NCI-H1092 (cell line): ENCODE measurements at regions not wholly inside any gene's neighbourhood (a gene's known extent, or its start where the extent isn't known, plus 50 kb on each side); places are given as distances from the start of the nearest gene placed in this dataset.
"Not testable (repeated sequence)": the region's sequence is repeated elsewhere in the genome, so short reads cannot be mapped to it uniquely, and the experiment has no call there.

ENCODE experiments used
- DNase-seq: peaks from one replicate; lab custom pipeline; 2025; lab: John Stamatoyannopoulos, UW

DNA sequence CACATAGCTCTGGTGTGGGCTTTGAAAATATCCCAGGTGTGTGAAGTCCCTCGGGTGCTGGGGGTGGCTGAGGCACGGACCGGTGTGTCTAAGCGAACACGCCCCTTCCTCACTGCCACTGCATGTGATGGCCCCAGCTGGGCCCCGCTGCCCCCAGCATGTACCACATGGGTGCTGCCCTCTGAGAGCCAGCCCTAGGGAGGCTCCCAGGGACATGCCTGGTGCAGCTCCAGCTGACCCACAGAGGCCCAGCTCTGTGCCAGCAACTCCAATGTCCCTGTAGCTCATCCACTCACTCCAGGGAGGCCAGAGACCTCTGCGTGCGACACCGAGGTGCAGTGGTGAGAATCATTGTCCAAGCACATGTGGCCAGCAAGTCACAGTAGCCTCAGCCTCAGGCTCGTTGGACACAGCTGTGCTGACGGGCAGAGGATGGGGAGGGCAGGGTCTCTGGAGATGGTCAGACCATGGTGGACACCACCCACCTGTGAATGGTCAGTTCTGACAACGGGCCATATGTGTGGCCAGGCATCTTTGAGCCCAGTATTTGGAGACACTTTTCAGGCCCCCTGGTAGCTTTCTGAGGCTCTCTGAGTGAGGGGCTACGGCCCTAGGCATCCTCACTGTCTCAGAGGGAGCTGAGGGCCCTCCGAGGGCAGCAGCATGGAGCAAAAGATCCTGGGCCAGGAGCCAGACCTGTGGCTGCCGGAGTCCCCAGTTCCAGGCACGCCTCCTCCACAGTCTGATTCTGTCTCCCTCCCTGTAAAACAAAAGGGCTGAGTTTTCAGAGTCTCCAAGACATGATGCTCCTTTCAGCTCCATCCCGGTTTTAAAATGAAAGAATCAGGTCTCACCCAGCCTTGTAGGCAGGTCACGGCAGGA is 220.7 kb downstream of the NDUFA10 start:
- no peak for DNase-seq

DNA sequence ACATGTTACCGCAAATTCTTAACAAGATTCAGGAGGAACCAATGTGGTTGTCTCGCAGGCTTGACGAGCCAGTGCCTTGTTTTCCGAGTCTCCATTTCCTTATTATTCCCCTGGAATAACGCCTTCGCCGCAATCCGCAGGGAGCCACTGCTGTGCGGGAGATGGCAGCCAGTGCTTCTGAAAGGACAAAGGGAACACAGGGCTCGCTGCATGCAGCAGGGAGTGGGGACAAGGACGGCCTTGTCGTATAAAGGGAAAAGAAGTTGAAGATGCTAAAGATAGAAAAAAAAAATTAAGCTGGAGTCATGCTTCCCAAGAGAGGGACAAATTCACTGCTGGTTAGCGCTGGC is 221.4 kb downstream of the NDUFA10 start:
- DNase-seq = no peak

DNA sequence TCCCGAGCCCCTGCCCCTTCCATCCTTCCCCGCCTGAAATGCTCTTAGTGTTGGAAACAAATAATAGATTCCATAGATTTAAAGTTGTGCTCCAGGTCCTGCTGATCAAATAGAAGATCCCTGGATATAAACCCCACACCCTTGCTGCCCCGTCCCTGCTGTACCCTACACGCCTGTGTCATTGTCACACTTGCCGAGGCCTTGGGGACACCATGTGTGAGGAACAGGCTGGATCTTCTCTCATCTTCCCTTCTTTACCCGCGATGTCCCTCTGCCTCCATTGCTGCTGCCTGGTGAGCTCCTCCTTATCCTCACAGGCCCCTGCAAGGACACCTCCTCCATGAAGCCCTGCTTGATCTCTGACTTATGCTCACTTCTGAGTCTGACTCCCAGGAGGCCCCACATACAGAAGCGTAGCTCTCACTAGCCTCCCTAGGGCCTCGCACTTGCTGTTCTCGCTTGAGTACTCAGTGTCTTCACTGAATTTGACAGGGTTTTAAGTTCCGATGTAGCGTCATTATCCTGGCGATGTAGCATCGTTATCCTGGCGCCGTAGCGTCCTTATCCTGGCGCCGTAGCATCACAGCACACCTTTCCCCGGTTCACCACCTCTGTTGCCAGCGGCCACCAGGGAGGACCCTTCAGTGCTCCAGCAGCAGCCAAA is 221.9 kb downstream of the NDUFA10 start:
- DNase-seq = no peak

DNA sequence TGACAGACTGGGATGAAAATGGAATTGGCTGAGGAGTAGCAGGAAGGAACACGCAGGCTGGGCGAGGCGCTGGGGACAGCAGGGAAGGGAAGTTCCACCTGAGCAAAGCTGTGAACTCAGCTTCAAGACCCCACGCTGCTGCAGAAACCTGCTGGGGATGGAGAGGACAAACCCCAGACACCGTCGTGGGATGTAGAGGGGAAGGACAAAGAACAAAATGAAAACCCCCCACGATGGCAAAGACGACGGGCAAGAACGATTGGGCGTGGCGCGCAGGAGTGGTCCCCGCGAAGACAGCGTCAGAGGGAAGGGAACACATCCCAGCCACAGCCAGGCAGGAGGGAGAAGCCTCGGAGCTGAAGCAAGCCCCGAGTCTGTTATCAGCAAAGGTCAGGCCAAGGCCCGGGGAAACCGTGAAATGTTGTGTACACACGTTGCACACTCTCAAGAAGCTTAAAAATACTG is 222.9 kb downstream of the NDUFA10 start:
- DNase-seq = no peak

DNA sequence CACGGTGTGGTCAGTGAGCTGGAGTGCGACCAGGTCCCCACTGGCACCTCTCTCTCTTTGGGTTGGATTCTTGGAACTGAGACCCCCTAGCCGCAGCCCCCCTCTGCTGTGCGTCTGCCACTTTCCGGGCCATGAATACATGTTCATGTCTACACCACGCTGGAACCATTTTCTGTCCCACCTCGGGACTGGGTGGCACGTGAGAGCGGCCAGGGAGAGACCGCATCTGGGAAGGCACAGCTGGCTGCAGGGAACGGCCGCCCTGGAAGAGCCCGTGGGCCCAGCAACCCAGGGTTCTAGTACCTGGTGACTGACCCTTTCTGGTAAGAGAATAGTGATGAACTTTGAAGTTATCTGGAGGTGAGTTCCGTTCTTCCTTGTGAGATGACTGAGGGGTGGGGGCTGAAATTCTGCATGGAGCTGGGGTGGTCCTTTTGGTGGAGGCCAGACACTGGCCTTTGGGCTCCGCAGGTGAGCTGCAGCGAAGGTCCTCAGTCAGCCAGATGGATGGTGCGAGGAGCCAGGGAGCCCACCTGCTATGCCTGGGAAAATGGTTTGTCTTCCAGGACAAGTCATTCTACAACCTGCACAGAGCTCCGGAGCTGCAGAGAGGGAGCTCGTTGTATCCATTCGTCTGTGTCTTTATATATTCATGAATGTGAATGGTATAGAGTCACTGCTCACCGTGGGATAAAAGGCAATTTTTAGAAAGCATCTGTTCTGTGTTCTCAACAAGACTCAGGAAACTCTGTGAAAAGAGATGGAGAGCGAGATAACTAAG is 223.5 kb downstream of the NDUFA10 start:
- DNase-seq = no peak

DNA sequence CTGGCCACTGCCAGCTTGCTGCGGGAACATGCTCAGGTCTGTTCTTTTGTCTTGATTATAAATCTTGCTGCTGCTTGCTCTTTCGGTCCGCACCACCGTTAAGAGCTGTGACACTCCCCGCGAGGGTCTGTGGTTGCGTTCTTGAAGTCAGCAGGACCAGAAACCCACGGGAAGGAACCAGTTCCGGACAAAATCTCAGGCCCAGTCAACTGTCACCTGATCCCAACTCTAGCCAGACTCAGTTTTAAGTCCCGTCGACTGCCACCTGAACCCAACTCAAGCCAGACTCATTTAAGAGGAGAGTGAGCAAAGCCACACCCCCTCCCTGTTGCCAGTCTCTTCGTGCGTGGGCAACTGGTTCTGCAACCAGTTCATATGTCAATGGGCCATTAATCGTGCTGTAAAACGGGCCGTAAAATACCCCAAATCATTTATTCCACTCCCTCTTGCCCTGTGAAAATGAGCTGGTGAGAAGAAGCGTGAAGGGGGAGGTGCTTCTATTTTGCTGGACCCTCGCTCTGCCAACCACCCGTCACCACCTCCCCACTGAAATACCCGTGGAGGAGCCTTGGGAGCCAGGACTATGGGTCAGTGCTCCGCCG is 224.3 kb downstream of the NDUFA10 start:
- no peak for DNase-seq

DNA sequence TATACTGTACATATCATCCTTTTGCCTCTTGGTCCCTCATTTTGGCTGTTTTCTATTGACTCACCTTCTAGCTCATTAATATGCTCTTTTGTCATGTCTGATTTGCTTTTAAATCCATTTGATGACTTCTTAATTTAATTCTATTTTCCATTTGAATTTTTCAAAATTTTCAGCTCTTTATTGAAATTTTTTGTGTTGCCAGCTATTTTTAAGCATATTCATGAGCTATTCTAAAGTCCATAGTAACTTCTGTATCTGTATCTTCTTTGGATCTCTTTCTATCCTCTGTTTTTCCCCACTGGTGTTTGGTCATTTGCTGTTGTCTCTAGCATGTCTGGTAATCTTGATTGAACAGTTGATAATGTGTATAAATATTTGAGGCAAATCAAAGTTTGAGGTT is 227.8 kb downstream of the NDUFA10 start:
- DNase-seq = no peak

DNA sequence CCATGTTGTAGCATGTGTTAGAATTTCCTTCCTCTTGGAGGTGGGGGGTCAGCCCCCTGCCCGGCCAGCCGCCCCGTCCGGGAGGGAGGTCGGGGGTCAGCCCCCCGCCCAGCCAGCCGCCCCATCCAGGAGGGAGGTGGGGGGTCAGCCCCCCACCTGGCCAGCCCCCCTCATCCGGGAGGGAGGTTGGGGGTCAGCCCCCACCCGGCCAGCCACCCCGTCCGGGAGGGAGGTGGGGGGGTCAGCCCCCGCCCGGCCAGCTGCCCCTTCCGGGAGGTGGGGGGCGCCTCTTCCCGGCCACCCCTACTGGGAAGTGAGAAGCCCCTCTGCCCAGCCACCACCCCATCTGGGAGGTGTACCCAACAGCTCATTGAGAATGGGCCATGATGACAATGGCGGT is 229.4 kb downstream of the NDUFA10 start:
- not testable (repeated sequence) for DNase-seq

DNA sequence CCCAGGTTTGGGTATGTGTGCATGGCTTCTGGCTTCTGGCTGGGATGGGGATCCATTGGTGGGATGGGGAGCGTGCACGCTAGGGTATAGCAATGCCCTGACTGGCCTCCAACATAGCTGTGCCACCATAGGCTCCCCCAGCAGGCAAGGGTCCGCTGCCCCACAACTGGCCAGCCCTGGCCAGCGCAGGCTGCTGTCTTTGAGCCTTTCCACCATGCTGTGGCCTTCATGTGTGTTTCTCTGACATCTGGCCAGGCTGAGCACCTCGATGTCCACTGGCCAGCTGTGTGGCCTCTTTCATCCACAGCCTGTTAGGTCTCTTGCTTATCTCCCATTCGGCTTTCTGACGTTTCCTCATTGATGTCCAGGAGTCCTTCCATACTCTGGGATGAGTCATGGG is 231.3 kb downstream of the NDUFA10 start:
- DNase-seq = no peak

DNA sequence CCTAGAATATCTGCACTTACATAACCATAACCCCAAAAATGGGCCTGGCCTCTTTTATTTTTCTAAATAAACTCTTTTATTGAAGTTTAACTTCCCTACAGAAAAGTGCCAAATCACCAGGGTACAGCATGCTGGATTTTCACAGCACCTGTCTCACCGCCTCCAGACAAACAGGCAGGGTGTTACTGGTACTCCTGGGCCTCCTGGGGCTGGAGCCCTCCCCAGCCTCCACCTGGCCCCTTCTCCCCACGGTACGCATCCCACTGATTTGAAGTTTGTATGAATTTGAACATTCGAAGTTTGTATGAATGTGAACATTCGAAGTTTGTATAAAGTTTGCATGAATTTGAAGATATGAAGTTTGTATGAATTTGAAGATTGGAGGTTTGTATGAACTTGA is 232.1 kb downstream of the NDUFA10 start:
- DNase-seq = no peak

DNA sequence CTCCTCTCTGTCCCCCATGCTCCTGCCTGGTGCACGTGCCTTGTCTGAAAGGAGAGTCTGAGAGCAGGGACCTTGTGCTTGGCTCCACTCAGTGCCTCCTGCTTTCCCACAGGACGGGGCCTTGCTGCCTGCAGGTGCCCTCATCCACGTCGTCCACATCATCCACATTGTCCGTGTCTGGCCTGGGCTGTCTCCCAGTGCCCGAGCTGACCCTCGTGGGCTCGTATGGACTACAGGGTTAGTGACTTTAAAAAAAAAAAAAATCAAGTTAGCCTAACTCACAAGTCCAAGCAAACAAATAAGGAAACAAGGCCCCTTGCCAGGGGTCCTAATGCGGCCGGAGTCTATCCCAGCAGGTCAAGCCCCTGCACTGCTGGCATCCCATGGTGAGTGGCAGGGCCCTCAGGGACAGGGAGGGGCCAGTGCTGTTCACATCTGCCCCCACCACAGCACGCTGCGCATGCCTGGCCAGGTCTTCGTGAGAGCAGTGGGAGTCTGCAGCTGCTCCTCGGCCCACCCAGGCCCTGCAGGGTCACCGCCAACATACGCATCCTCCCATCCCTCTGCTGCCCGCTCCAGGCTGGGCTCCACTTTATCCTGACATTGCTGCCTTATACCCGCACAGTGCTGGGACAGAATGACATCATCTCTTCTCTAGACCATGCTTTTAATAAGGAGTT is 232.6 kb downstream of the NDUFA10 start:
- DNase-seq = no peak

DNA sequence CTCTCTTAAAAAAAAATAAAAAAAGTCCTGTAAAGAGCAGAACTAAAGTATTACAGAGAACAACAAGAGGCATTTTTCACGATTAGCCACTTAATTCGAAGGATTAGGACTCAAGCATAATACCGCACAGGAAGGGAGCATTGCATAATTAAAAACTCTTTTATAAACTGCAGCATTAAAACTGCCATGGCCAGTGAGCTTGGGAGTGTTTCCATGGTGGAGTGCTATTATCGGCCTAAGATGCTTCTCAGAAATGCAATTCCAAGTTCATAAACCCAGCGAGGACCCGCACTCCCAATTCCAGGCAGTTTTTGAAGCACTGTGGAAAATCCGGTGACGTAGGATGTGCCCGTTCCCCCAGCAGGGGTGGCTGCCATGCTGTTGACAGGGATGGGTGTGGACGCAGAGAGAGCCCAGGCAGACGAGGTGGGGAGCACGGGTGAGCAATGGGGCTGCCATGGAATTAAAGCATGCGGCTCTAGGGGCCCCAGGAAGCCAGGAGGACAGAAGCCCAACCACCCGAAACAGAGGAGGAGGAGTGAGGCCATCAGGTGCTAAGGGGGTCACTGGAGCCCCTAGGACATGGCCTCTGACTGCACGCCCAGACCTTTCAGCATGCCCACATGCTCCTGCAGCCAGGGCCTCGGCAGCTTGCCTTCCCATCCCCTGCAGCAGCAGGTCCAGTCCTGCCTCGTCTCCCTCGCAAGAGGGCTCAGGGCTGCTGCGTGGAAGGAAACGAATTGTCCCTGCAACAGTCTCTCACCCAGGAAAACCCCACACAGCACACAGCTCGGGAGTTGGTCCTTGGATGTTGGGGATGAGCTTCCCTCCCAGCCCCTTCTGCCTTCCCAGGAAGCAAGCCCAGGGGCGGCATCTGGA is 233.4 kb downstream of the NDUFA10 start:
- DNase-seq = no peak

DNA sequence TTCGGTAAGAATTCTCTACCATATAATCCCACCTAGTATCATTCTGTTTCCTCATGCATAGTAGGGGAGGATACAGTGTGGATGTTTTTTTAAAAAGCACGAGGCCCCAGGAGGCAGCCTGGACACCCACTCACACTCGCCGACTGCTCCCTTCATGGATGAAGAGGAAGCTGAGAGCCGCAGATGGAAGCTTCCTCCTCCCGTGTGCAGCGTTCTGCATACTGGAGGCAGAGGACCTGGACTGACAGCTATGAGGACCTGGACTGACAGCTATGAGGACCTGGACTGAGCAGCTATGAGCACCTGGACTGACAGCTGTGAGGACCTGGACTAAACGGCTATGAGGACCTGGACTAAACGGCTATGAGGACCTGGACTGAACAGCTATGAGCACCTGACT is 234.4 kb downstream of the NDUFA10 start:
- no peak for DNase-seq

DNA sequence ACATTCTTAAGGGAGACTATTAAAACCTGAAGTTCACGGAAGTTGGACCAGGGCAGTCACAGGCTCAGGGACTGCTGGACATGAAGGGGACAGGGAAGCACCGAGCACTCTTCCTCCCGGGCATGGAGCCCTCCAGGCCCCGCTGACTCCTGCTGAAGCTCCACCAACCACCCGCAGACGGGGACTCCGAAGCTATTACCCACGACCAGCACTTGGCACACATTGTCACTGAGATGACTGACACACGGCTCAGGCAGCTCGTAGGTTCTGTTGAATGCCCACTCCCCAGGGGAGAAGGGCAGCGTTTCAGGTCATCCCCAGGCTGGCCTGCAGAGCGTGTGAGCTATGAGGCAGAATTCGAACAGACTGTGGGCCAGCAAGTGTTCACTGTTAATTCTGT is 234.8 kb downstream of the NDUFA10 start:
- DNase-seq = no peak

DNA sequence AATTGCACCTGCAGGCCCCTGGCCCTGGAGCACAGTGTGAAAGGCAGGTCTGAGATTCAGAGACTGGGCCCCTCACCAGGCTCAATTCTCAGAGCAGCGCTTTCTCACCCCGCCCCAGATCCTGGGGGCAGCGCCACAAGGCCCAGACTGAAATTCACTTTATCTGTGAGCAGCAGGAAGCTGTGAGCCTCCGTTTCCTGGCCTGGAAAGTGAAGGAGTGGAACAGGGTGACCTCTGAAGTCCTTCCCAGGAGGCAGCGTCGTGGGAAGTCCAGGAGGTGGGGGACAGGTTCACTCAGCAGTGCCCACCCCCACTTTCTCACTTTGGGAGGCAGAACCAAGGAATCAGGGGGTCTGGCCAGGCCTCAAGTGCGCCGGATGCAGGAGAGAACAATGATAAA is 235.4 kb downstream of the NDUFA10 start:
- DNase-seq = no peak

DNA sequence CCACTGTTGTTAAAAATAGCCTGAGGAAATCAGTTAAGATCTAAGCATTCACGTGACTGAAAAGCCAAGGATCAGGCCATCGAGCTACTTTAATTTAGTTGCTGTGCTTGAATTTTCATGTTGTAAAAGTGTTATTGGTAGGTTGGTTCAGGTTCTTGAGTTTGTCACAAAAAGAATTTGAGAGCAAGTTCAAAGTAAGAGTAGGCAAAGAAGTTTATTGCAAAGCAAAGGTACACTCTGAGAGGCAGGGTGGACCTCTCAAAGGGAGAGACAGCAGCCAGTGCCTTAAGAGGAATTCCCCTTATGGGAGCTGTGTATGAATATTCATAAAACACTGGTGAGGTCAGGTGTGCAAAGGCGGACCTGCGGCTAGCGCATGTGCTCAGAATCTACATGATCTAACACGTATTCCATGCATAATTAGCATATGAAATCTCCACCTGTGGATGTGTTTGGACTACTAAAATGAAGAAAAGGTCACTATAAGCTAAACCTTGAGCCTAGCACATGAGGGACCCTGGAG is 236.5 kb downstream of the NDUFA10 start:
- DNase-seq = no peak

DNA sequence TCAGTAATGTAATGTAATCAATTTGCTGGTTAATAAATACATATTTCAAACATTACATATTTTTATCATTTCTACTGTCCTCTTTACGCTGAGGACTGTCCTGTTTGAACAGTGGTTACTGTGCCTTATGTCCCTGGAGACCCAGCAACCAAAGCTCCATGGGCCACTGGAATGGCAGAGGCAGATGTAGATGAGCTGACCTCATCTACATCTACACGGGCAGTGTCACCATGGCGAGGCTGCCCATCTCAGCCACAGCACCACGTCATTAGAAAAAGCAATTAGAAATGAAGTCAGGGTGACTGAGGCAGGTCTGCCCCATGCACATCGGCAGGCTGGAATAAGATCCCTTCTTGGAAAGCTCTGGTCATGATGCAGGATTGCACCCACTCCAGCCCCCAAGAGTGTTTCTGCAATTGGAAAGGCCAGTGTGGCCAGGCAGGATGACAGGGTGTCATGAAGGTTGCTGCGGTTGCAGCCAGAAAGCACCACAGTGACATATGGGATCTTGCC is 237.5 kb downstream of the NDUFA10 start:
- DNase-seq = no peak

DNA sequence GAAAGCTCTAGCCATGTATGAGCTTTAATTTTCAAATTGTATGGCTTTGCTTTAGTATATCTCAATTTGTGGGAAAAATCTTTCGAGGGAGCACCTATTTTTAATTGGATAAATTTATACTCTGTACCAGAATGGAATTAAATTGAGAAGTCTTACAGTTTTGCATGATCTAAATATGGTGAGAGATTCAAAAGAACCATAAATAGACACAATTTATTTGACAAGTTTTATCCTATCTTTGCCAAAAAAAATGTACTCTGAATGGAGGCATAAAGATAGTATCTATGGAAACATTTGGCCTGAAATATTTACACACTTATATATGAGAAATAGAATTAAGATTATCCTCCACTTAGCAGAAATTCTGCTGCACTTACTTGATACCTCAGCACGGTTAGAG is 238.4 kb downstream of the NDUFA10 start:
- DNase-seq = no peak

DNA sequence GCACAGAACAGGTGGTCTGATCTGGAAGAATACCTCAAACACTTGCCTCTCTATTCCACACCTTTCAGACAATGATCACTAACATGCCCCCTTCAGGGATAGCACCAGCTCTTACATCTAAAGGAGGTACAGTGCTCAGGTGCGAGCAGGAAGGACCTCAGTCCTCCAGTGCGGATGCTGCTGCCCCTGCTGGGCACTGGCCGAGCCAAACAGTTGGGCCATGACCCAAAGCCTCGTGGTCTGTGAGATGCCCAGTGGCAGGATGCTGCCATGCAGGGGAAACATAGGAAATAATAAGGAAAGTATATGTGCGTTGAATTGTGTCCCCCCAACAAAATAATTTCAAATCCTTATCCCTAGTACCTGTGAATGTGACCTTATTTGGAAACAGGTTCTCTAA is 243.7 kb downstream of the NDUFA10 start:
- DNase-seq = no peak

DNA sequence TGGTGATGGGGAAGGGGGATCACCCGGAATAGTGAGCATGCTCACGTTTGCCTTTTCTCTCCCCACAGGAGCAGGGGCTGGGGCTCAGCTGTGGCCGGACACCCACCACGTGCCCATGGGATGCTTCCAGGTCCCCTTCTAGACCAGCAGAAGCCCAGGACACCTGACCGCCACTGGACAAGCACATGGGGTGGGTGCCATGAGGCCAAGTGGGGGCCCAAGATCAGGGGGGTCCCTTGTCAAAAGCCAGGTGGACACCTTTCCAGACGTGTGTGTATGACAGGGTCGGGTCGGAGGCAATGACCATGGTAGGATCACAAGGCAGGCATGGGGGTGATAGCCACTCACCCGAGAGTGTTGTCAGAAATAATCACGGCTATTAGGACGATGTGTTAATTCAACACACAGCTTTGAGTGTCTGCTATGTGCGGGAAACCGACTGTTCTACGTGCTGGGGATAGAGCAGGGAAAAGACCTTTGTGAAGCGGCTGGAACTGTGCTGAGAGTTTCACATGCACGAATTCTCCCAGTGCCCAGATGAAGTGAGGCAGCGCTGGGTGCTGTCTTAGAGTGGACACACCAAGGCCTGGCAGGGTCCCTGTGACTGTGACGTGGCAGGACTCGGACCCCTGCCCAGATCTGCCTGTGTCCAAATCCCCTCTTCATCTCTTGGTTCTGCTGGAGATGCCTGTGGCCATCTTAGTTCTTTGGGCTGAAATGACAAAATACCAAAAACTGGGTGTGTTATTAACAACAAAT is 244.7 kb downstream of the NDUFA10 start:
- no peak for DNase-seq
